AG20443 (cell line): ENCODE measurements at regions not wholly inside any gene's neighbourhood (a gene's known extent, or its start where the extent isn't known, plus 50 kb on each side); places are given as distances from the start of the nearest gene placed in this dataset.

ENCODE experiments used
- DNase-seq: peaks from one replicate; pipeline ENCODE4 v3.0.0; 2012; ENCODE audit warnings: low spot score, mixed read lengths

DNA sequence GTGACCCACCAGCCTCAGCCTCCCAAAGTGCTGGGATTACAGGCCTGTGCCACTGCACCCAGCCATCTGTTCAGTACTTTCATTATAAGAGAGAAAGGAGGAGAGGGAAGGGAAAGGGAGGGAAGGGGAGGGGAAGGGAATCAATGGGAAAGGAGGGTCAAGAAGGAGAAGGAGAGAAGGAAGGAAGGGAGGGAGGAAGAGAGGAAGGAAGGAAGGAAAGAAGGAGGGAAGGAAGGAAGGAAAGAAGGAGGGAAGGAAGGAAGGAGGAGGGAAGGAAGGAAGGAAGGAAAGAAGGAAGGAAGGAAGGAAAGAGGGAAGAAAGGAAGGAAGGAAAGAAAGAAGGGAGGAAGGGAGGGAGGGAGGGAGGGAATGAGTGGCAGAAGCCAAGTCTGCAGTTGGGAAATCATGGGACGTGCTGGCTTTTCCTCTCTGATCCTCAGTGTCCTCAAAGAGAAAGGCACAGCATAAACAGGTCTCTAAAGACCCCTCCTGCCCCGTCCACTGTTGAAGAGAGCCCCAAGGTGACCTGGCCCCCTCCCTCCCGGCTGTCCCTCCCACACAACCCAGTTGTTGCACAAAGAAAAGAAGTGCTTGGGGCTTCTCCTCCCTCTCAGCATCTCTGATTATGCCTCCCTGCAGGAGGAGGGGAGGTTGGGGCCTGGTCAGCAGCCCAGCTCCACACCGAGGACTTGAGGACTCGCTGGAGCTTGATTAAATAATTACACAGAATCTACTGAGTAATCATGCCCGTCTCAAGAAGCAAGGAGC lies 69.1 kb upstream of the TOP1 start:
- no peak for DNase-seq

DNA sequence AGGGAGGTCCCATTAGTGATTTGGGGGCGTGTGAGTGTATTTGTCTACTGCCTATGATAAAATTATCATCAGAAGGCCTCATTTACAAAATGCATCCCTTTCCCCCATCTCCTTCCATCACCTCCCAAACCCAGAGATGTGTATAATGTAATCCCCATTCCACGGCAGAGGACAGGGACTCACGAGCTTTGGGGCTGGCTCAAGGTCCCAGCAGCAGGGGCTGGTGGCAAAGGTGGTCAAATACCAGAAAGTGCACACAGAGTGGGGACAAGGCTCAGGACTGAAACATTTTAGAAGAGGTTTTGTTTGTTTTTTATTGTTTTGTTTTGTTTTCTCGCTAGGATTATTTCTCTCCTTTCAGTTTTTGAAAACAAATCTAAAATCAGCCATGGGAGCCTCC lies 68.5 kb upstream of the TOP1 start:
- no peak for DNase-seq

DNA sequence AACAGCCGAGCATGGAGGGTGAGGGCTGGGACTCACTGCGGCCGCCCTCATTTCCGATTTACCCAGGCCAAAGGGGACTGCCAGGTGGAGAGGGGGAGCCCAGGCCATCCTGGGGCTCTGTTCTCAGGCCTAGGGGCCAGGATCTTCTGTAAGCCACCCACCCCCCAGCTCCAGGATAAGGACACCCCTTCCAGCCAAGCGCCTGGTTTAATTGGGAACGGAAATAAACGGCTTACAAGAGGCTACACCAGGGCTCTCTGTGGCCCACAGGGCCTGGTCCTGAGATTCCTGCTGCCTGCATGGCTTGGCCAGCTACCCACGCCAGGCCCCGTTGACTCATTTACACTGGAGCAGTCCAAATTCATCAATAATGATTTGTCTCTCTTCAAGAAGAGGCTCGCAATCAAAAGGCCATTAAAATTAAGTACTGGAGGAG lies 68.1 kb upstream of the TOP1 start:
- peak; percentile 69 for DNase-seq

DNA sequence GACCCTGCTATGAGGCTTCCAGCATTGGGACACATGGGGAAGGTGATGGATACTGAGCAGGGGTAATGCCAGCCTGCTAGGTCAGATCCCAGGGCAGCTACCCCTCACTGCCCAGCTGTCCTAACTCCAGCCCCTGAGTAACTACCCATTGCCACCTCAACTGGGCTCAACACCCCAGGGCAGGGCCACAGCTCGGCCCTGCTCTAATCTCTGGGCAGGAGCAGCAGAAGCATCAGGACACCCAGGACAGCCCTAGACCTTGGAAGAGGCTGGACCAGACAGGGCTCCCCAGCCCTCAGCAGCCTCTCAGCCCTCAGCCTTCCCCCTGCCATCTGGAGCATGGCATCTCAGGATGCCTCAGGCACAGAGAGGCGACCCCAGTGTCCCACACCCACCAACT lies 67.4 kb upstream of the TOP1 start:
- DNase-seq = no peak

DNA sequence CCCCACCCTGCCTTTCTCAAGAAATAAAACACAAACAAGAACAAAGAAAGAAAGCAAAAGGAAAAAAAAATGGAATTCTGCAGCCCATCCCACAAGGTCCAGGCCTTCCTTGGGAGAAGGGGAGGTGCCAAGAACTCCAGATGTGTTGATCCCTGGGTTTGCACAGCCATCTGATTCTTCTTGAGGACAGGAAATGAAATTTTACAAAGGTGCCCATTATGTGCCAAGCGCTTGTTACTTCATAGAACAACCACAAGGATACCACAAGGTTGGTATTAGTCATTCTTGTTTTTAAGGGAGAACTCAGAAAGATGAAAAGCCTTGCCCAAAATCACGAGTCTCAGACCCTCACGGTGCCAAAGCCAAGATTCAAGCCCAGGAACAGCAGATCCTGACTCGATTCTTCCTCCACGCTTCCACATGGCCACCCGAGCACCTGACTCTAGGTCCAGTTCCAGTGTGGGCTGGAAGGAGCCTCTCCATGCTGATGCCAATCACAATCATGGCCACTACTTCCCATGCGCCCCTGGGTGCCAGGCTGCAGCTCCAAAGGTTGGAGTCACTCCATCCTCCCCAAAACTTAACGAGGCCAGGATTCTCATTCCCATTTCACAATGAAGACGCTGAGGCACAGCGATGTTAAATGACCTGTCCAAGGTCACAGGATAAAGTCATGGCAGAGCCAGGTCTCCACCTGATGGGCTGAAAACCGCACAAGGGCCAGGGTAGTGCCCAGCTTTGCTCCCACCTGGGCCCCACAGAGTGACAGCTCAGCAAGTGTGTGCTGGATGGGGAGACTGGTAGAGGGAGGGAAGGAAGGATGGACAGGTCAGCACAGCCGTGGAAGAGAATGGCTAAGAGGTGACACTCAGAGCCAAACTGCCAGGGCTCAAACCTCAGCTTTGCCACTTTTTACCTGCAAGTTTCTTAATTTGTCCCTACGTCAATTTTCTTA lies 66.7 kb upstream of the TOP1 start:
- no peak for DNase-seq

DNA sequence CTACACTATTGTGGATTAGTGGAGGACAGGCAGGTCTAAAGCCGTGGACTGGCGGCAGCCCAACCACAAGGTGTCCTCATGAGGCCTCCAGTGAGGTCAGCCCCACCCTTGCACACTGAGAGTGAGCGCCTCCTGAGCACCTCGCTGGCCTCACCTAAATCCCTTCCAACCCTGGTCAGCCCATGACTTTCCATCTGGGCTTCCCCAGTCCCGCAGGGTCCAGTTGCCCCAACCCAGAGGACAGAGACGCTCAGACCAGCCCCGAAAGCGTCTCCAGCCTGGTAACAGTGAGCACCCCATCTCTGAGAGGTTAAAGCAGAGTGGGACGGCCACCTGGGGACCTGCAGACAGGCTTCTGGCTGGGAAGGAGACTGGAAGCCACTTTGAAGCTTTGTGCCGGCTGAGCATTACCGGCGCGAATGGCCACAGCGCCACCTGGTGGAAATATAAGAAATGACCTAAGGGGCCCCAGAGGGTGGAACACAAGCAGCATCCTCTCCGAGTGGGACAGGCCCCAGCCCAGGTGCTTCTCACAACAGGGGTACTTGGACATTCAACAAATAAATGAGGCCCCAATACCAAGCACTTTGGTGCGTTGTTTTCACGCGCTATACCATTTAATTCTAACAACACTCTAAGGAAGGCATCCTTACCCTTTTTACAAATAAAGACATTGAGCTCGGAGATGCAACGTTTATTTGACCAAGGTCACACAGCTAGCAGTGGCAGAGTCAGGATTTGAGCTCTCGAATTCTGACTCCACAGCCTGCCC lies 65.7 kb upstream of the TOP1 start:
- peak; percentile 88 for DNase-seq

DNA sequence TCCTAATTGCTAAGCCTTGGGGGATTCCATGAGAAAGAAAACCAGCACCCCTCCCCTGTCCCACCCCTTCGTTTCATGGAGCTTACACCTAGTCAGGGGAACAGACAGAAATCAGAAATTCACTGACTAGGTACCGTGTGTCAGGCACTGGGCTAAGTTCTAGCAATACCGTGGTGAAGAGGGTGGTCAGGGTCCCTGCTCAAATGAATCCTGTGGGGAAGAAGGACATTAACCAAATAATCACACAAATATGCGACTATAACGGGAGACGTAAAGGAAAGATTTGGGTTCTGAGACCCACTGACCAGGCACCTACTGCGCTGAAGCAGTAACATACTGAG lies 65.1 kb upstream of the TOP1 start:
- no peak for DNase-seq

DNA sequence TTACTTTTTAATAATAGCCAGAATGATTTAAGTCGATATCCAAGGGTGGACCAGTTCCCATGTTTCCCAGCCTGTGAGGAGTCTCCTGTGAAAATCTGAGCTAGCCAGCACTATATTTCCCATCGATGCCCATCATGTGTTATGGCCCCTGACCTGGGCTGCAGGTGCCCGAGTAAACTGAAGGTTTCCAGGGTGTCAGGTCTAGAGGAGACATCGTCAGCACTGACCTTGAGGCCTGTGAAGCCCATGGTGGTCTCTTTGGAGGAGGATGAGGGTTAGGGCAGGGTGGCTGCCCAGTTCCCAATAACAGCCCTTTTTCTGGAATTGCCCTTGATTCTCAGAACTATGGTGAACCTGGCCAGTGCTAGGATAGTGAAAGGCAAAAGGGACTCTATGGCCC lies 63.0 kb upstream of the TOP1 start:
- DNase-seq = no peak

DNA sequence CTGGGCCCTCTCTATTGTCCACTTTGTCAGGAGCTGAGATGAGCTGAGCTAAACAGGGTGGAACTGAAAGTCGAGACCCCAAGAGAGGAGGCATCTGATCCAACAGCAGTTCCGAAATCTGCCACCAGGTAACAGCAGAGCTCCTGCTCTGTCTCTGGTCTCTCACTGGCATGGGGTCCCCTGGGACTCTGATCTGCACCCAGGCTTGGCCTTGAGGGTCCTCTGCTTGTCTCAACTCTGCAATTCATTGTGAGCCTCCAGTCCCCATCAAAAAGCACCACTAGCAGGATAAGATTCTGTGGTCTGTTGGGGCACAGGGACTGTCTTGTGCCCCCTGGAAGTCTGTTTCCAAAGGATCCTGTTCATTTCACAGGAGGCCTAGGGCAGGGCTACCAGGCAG lies 62.5 kb upstream of the TOP1 start:
- no peak for DNase-seq

DNA sequence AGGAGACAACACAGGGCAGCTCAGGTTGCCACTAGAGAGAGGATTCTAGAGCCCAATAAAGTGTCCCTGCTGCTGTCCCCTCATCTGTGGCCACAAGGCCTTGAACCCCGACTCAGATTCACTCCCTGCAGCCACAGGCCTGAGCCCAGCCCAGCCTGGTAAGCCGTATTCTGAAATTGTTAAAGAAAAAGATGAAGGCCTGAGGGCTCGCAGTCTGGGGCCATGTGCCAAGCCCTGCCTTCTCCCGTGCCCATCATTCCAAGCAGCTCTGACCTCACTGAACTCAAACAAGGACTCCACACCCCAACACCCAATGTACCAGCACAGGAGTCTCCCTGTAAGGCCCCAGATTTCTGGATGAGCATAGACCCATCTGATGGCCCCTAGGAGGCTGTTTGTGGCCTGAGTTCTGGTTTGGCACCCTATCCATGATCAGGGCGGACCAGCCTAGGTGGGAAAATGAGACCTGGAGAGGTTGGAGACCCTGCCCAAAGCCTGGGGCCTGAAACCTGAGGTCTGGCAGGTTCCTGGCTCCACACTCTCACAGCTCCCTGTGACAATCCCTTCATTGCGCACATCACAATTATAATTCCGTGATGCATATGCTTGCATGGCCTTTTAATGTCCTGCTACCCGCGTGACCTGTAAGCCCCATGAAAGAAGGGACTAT lies 62.0 kb upstream of the TOP1 start:
- DNase-seq = no peak

DNA sequence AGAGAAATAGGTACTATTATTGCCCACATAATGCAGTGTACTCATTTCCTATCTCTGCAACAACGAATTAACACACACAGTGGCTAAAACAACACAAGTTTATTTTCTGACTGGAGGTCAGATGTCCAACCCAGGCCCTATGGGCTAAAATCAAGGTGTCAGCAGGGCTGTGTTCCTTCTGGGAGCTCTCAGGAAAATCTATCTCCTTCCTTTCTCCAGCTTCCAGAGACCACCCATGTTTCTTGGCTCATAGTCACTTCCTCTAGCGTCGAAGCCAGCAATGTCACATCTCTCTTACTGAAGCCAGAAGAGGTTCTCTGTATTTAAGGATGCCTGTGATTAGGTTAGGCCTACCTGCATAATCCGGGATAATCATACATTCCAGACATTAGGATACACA lies 60.9 kb upstream of the TOP1 start:
- no peak for DNase-seq

DNA sequence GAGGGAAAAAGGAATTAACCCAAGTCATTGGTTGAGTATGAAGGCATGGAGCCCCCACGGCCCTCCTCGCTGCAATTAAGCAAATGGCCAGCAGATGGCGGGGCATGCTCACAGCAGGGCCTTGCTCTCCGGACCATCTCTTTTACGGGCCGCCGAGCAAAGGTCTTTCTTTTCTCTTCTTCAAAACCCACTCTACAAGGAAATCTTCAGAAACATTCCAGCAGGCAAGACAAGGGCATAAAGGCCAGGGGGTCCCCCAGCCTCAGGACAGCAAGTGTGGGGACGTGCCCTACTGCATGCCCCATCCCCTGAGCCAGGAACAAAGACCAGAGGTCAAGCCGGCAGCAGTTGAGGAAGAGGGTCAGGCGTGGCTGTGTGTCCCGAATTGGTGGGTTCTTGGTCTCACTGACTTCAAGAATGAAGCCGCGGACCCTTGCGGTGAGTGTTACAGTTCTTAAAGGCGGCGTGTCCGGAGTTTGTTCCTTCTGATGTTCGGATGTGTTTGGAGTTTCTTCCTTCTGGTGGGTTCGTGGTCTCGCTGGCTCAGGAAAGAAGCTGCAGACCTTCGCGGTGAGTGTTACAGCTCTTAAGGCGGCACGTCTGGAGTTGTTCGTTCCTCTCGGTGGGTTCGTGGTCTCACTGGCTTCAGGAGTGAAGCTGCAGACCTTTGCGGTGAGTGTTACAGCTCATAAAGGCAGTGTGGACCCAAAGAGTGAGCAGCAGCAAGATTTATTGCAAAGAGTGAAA lies 59.6 kb upstream of the TOP1 start:
- DNase-seq = peak; percentile 91

DNA sequence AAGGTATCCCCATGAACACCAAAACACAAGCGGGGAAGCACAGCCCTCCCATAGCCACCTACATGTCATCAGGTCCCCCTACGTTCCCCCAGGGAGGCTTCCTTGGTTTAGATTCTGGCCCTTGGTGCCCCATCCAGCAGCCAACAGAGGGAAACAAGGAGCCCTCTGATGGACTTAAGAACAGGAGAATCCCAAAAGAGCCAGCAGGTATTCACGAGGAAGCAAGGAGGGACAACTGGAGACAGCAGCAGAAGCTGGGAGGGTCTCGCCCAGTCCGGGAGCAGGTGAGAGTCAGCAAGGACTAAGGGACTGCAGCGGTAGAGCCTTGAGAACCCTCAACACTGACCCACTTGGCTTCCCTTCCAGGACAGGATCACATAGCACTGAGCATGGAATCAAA lies 58.4 kb upstream of the TOP1 start:
- no peak for DNase-seq

DNA sequence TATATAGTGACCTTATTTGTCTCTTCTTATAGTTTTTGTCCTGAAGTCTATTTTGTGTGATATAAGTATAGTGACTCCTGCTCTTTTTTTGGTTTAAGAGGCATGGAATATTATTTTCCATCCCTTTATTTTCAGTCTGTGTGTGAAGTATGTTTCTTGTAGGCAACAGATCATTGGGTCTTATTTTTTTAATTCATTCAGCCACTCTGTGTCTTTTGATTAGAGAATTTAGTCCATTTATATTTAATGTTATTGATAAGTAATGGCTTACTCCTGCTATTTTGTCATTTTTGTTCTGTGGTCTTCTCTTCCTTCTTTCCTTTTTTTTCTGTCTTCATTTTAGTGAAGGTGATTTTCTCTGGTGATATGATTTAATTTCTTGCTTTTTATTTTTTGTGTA lies 51.4 kb upstream of the TOP1 start:
- DNase-seq = no peak

DNA sequence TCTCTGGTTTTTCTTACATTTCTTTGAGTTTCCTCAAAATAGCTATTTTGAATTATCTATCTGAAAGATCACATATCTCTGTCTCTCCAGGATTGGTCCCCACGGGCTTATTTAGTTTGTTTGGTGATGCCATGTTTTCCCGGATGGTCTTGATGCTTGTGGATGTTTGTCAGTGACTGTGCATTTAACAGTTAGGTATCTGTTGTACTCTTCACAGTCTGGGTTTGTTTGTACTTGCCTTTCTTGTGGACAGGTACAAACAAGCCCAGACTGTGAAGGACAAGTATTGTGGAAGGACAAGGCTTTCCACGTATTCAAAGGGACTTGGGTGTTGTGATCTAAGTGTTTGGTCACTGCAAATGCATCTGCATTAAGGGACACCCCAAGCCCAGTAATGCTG lies 49.9 kb upstream of the TOP1 start:
- DNase-seq = no peak
